Ammon's horn (tissue), 1 donor: ENCODE measurements at regions not wholly inside any gene's neighbourhood (a gene's known extent, or its start where the extent isn't known, plus 50 kb on each side); places are given as distances from the start of the nearest gene placed in this dataset.
"Not testable (repeated sequence)": the region's sequence is repeated elsewhere in the genome, so short reads cannot be mapped to it uniquely, and the experiment has no call there.

Experiments used
- DNase-seq: peaks from one replicate; pipeline ENCODE4 v3.0.0-alpha.2; 2016; ENCODE audit warnings: low spot score

DNA sequence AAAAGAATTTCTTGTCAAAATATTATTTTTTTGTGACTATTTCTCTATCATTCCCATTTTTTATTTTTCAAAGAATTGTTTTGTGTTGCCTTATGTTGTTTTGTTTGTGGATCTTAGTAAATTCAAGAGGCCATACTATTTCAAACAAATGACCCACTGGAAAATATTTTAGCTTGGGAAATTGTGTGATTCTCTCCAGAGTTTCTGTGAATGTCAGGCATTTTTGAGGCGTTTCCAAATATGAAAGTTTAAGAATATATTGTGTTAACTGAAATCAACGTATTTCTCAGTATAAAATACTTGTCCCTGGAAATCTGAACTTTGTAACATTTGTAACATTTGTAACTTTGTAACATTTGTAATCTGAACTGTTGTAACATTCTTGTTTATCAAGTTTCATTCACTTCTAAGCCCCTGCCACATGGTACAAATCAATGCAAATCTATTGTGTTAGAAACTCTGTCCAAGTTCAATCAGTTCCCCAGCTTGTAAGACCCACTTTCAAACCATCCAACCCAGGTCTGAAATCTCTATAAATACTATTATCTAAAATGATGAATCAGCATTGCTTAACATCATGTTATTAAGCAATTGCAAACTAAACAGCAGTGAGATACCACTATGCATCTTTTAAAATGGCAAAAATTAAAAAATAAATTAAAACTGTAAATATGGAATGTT is 465.4 kb upstream of the GRID2 start:
- no peak for DNase-seq

DNA sequence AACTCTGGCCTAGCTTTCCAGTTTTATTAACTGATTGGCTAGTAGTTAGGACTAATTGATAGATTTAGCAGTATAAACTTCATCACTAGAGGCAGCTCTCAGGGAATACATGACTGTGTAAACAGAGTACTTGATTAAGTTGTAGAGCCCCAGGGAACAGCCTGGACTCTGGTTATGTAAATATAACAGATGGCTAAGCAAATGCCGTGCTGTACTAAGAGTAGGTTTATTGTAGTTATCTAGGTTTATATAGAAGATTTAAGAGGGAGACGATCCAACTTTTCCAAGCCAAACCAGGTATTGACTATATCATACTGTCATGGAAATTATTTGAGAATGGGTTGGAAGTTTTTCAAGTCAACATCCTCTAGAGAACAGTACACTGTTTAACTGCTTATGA is 463.4 kb upstream of the GRID2 start:
- no peak for DNase-seq

DNA sequence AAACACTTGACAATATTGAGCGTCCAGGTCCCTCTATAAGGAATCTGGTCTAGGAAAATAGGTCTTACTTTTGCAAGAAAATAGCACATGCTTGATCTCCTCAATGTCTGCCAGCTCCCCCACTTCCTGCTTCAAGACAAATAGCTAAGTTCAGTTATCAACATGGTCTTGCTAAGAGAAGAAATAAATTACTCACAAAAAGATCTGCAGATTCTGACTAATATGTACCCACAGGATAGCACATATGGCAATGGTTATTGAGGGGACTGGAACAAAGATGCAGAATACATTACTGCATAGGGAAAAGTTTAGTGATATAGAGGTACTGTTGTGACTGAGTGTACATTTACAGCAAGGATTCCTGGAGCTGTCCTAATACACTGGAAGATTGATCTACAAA is 457.5 kb upstream of the GRID2 start:
- no peak for DNase-seq

DNA sequence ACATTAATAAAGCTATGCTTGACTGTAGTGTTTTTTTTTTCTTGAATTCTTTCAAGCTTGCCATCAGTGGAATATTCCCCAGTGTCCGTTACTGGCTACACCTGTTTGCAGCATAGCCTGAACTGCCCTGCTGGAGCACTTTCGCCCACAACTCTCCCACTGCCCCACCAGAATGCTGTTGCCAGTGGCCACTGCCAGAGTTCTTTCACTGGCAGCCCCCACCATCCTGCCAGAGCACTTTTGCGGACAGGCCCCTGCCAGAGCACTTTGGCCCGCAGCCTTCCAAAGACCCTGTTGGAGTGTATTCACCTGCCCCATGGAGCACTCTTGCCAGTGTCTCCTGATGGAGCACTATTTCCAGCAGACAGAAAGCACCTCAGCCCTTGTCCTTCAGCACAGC is 452.3 kb upstream of the GRID2 start:
- DNase-seq: no peak

DNA sequence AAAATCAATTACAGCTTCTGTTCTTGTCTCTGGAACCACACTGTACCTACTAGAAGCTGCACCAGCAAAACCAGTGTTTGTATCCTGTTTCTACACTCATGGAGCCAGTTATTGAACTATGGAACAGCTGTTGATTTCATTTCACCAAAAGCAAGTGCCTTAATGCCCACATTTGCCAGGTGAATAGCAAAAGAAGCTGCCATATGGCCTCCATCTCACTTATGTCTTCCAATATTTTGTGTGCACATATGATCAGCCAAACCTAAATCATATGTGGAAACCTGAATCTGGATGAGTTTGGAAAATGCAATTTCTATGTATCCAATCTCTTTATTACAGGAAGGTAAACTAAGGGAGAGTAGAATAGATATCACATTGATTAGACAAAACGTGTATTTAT is 415.8 kb upstream of the GRID2 start:
- DNase-seq: no peak

DNA sequence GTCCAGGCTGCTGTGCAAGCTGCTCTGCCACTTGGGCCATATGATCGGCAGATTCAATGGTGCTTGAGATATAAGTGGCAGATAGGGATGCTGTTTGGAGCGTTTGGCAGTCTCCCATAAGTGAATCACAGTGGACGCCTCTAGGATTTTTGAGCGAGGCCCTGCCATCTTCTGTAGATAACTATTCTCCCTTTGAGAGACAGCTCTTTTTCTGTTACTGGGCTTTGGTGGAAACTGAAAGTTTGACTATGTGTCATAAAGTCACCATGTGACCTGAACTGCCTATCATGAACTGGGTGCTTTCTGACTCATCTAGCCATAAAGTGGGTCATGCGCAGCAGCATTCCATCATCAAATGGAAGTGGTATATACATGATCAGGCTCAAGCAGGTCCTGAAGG is 412.5 kb upstream of the GRID2 start:
- not testable (repeated sequence) for DNase-seq

DNA sequence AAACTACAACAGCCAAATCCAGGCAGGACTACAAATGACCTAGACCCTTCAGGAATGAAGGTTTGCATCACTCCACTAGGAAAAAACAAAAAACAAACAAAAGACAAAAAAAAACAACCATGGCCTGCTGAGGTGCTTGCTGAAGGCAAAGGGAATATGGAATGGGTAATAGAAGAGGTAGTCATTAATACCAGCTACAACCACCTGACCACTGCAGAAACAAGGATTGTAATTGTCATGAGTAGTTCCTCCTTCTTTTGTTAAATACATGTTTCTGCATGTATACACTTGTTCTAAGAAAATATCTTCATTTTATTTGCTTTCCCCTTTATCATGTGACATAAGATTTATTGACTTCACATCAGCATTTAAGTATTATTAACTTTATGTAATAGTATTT is 409.8 kb upstream of the GRID2 start:
- no peak for DNase-seq

DNA sequence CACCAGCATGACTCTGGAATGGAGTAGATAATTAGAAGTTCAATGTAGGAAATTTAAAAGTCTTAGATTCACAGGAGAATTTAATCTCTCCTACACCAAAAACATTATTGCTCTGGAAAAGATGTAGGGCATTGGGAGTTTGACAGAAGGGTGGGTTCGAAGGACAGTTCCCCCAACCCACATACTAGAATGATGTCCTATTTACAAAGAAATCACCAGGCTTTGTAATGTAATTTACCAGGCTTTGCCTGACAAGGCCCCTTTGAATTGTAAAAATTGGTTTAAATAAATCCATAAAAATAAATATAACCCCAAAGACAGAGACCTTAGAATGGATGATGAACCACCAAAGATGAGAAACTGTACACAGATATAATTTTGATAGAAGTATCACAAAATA is 399.2 kb upstream of the GRID2 start:
- no peak for DNase-seq

DNA sequence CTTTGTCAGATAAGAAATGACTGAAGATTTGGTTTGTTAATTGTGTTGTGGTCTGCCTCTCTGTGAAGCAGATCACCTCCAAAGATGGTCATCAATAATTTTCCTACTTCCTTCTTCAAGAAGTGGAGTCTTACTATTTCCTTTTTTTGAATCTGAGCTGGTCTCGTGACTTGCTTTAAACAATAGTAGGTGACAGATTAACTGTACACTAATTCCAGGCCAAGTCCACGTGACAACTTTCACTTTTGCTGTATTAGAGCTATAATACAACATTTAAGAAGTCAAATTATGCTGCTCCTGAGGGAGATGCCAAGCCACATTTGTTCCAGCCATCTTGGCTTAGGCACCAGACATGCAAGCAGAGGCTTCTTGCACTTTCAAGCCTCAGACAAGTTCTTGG is 393.8 kb upstream of the GRID2 start:
- no peak for DNase-seq

DNA sequence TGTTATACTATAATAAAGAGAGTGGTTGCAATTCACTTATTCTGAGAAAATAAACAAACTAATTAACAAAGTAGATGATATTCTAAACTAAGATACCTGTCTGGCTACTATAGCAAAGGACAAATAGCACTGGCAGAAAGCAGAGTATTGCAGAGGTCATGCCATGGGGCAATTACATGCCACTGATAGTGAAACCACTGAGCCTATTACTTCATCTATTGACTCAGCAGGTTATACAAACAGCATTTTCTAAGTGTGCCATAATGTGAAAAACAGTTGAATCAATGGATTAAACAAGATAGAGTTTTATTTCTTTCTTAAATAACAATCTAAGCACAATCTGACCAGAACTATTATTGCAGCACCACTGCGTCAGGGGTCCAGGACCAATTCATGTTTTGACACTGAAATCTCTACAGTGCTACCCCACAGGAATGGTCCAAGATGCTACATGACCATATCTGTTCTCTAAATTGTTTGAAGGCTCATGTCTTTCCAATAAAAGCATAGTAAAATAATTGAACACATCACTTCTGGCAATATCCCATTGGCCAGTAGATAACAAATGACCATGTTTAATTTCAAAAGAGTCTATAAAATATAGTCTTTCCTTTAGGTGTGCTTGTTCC is 389.5 kb upstream of the GRID2 start:
- no peak for DNase-seq

DNA sequence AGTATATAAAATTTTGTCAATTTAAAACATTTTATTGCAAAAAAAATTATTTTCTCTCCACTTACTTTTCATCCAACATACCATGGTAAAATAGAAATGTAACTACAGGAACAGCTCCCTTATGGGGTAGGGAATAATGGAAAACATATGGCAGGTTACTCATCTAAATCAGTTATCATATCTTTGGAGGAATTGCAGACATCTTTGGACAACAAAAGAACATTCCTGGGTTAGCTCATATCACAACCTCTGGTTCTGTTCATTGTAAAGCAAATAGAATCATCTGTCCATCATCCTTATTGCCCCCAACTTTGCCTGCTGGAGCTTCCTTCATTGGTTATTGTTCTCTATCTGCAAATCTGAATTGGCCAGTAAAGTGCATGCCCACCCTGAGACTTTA is 387.5 kb upstream of the GRID2 start:
- no peak for DNase-seq

DNA sequence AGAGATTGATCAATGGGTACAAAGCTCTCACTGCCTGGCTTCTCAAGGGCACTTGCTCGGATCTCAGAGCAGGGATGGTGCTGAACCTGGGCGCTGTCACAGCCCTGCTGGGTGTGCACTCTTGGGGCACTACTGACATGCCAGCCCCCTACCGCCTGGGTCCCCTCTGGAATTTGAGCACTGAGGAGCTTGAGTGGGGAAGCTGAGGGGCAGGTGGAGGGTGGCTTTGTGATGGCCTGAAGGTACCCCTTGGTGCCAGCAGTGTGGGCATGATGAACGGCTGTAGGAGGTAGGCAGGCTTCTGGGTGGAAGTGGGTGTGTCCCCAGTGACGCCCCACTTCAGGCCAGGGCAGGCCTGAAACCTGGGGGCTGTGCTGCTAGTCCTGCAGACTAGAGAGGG is 379.1 kb upstream of the GRID2 start:
- DNase-seq: no peak

DNA sequence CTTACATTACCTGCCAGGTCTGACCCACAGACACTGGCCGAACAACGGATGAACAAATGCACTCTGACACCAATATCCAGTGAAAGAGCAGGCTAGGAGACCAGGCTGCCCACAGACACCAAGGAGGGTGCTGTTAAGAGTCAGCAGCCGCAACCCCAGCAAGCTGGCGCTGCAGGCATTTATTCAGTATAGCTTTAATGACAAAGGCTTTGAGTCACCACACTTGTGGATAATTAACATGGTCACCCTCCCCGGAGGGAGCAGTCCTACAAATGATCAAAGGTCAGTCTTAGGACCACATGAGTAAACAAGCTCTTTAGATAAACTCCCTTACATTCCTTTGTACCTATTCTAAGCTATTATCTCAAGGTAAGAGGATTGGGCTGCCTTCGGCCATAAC is 368.5 kb upstream of the GRID2 start:
- DNase-seq: no peak

DNA sequence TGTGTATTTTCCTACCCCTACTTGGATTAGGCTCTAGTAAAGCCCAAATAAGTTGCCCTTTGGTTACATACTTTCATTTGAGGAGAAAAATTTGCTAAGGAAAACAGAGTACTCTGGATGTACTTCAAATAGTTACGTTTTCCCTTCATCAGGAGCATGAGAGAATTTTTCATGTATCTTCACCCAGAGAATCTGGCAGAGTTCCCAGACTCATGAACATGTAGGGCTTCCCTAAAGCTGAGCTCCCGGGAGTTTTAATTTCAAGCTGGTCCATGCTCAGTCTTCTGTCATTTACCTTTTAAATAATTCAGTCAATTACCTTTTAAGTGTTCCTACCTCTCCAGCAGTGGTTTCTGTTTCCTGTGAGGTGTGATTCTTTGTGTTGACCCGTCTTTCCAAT is 367.5 kb upstream of the GRID2 start:
- no peak for DNase-seq

DNA sequence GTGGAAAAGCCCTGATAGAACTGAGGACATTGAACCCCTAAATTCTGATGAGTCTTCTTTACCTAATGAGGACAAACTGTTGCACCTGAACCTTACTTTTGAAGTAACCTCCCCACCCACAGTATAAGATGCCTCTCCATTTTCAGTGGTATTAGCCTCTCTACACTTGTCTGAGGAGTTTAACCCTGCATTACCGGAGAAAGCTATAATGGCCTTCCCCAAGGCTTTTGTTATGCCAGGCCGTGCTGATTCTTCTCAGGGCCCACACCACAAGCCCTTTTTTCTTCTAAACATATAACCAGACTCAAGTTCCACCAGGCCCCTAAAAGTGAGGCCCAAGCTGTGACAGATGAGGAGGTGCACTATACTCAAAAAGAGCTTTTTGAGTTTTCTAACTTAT is 345.8 kb upstream of the GRID2 start:
- DNase-seq: no peak

DNA sequence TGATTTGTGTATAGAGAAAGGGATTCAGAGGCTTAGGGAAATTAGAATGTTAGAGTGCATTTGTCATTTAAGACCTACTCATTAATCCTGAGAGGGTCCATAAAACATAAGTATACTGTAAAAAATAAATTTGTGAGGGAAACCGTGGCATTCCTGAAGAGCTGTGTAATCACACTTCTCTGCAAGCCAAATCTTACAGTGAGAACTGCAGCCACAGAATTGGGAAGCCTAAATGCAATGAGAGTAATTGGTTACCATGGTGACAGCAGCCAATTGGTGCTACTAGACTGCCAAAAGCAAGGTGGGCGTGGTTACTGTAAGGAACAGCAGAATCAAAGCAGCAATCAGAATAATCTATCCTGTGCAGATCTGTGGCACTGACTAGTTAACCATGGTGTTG is 345.2 kb upstream of the GRID2 start:
- peak; percentile 22 for DNase-seq

DNA sequence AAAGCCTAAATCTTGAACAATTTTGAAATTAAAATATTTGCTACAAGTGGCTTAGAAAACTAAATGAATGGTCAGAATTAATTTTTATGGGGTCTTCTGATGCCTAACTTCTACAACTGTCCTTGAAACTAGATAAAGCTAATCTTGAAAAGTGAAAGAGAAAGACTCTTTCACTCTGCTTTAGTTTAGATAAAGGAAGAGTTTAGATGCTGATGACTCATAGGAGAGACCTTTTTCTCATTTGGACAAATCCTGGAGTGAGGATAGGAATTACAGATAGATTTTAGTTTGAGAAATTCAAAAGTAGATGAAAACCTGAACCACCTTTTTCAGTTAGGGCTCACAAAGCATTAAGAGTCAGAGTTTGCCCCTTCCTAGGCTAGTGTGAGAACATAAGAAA is 342.3 kb upstream of the GRID2 start:
- no peak for DNase-seq

DNA sequence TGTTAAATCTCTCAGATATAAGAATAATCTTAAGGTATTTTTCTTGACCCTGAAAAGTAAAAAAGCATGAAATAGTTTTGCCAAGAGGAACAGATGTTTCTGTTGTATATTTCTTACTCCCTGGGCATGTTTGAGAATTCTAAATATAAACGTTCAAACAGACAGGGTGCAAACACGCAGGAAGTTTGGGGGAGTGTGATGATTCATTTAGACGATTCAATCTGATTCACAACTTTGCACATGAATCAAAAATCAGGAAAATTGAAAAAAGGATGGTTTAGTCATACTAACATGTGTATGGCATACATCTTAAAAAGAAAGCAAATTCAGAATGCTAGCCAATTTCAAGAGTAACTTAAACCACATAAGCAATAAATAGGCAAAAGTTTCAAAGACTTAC is 340.3 kb upstream of the GRID2 start:
- DNase-seq: peak; percentile 44

DNA sequence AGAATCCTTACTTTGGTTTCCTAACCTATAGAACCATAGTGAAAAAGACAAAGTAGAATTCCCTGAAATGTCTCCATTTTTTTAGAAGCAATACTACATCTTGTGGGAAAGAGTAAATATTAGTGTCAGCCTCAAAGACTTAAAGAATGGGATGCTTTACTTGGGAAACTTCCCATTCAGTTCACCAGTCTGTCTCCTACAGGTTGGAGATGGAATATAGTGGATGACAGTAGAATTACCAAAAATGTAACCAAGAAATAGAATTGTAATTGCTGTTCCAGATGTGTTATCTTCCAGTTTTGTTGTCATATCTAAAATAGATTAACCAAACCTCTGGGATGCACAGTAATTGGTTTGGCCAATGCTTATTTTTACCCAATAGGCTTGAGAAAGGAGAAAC is 338.6 kb upstream of the GRID2 start:
- no peak for DNase-seq

DNA sequence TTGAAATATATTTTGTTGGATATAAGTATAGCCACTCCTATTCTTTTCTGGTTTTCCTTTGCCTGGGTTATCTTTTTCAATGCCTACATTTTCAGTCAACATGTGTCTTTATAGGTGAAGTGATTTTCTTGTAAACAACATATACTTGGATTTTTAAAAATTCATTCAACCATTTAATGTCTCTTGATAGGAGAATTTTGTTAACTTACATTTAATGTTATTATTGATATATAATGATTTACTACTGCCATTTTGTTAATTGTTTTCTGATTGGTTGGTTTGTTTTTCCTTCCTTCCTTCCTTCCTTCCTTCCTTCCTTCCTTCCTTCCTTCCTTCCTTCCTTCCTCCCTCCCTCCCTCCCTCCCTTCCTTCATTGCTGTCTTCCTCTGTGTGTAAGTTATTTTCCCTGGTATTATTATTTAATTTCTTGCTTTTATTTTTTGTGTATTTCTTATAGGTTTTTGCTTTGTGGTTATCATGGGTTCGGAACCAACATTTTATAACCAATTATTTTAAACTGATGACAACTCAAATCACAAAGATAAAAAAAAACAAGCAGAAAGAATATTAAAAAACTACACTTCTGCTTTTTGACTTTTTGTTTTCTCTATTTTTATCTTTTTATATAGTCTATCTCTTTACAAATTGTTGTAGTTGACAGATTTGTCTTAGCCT is 330.1 kb upstream of the GRID2 start:
- DNase-seq: no peak

DNA sequence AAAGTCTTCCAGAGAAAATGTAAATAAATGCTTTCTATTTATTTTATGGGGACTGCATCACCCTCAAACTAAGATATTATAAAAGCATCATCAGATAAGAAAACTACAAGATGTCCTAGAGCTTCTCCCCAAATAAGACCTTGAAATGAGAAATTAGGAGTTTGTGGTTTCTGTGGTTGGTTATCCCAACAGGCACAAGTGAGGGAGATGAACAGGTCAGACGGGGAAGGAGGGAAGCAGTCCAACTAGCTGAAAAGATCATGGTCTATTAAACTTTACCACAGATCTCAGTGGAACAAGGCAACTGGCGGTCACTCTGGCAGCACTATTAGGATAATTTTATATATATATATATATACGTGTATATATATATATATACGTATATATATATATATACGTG is 319.3 kb upstream of the GRID2 start:
- DNase-seq: no peak

DNA sequence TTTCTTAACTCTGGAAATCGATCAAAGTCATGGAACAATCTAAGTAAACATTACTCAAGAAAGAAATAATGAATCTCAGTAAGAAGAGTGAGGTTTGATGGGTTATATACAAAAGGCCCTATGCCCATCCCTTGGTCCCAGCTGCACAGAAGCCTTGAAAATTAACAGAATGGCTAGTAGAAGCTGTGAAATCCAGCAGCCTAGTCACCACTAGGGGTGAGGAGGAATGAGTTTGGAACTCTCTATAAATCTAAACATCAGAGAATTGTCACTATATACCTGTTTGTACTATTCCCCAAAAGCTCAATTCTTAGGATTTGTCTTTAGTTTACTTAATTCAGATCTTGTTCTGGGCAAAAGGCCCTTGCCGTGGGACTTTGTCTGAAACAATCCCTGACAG is 313.9 kb upstream of the GRID2 start:
- no peak for DNase-seq

DNA sequence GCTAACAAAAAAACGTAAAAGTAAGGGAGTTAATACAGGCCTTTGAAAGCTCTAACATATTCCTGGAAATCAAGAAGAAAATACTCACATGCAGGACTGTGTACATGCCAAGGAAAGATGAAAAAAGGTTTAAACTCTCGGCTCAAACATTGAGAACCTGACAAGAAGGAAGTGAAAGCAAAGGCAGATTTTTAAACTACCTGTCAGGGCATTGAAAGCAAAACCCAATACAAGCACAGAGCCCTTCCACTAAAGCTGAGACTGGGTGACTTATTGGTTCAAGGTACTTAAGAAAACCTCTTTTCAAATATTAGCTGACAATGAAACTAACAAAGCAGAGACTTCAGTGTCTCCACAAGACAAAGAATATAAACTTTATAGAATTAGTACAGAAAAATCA is 313.0 kb upstream of the GRID2 start:
- no peak for DNase-seq

DNA sequence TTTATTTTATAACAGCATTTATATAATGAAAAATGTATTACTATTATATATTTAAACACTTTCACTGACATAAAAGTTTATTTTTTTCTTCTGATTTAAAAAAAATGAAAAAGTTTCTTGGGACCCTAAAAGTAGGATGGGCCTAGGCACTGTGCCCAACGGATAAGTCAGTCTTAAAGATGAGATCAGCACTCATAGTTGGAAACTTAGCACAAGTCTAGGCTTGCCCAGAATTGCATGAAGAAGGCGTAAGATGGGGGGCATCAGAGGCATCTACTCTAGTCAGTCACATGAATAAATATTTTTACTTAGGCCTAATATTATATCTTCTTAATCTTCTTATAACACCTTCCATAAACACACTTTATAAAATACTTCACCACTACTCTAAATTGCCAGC is 306.7 kb upstream of the GRID2 start:
- DNase-seq: no peak
